Omental fat pad (tissue), 3 donors: ENCODE measurements at regions not wholly inside any gene's neighbourhood (a gene's known extent, or its start where the extent isn't known, plus 50 kb on each side); places are given as distances from the start of the nearest gene placed in this dataset.

ENCODE experiments used
- ATAC-seq: fragments of 150-250 bp; one replicate; pipeline ENCODE4 v1.9.1; 2016; ENCODE audit warnings: mild to moderate bottlenecking, moderate library complexity; ENCODE audit not compliant: low FRiP score
- DNase-seq: peaks from one replicate; pipeline ENCODE4 v3.0.0-alpha.2; 2019; ENCODE audit warnings: low spot score
- CTCF ChIP-seq, 3 donors: fragments of 450-650 bp; IDR thresholded peaks; one replicate each; pipeline ENCODE4 v1.5.1; 2016 to 2017; ENCODE audit warnings: antibody characterized with exemption in 3 of 3, mild to moderate bottlenecking in 3 of 3, moderate library complexity in 2 of 3

GRCh38 chr1:58116284-58116683, 430.2 kb downstream of the OMA1 start:
- TF ChIP-seq CTCF (IDR thresholded peaks at IDR 0.05): no peak
- ATAC-seq (no peak), DNase-seq (no peak)

GRCh38 chr1:58109646-58110200, 436.8 kb downstream of the OMA1 start:
- TF ChIP-seq CTCF (IDR thresholded peaks at IDR 0.05): no peak
- no peak for ATAC-seq
- DNase-seq: no peak

- no peak for TF ChIP-seq CTCF (IDR thresholded peaks at IDR 0.05)
- ATAC-seq: no peak
- DNase-seq: no peak
Observed at GRCh38 chr1:58108783-58109182, 437.7 kb downstream of the OMA1 start.

GRCh38 chr1:58107943-58108342, 438.6 kb downstream of the OMA1 start:
- DNase-seq: no peak
- no peak for ATAC-seq
- no peak for TF ChIP-seq CTCF (IDR thresholded peaks at IDR 0.05)

- ATAC-seq (no peak), DNase-seq (no peak)
- TF ChIP-seq CTCF (IDR thresholded peaks at IDR 0.05): no peak
Observed at GRCh38 chr1:58104960-58105359, 441.6 kb downstream of the OMA1 start.

DNA sequence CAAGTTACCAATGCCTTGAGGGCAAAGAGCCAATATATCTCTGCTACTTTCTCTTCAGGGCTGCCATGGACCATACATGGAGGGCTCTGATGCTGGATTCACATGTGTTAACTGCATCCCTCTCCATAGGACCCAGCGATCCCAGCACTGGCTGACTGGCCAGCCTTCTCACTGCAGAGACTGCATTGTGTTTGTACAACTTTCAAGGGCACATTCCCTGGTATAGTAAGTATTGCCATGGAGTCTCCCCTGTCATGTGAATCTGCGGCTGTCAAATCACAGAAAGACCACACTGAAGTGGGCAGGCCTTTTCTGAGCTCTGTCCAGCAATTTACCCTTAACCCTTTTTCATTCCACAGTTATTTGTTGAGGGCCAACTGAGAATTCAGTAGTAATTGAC, 449.8 kb downstream of the OMA1 start:
- TF ChIP-seq CTCF (IDR thresholded peaks at IDR 0.05): no peak
- DNase-seq: no peak
- no peak for ATAC-seq

- DNase-seq (no peak), ATAC-seq (no peak)
- TF ChIP-seq CTCF (IDR thresholded peaks at IDR 0.05): no peak
Observed at GRCh38 chr1:58095183-58095582, 451.3 kb downstream of the OMA1 start.
